Upper lobe of right lung (tissue), 1 donor: ENCODE measurements at regions not wholly inside any gene's neighbourhood (a gene's known extent, or its start where the extent isn't known, plus 50 kb on each side); places are given as distances from the start of the nearest gene placed in this dataset.
"Not testable (repeated sequence)": the region's sequence is repeated elsewhere in the genome, so short reads cannot be mapped to it uniquely, and the experiment has no call there.

Source experiments
- ATAC-seq: fragments of 200-7000 bp; cut with Tn5 transposase; one replicate; pipeline ENCODE4 v1.9.1; 2020; ENCODE audit warnings: mild to moderate bottlenecking, moderate library complexity
- DNase-seq: peaks from one replicate; pipeline ENCODE4 v3.0.0-alpha.2; 2020
- H3K27ac ChIP-seq: fragments of 200-600 bp; one replicate; pipeline ENCODE4 v1.8.0; 2022
- H3K27me3 ChIP-seq: fragments of 200-600 bp; one replicate; pipeline ENCODE4 v1.8.0; 2022; ENCODE audit warnings: mild to moderate bottlenecking
- H3K36me3 ChIP-seq: fragments of 200-600 bp; one replicate; pipeline ENCODE4 v1.8.0; 2022
- H3K4me1 ChIP-seq: fragments of 200-600 bp; one replicate; pipeline ENCODE4 v1.8.0; 2022
- H3K4me3 ChIP-seq: fragments of 200-600 bp; one replicate; pipeline ENCODE4 v1.8.0; 2022; ENCODE audit warnings: mild to moderate bottlenecking
- H3K9me3 ChIP-seq: fragments of 200-600 bp; one replicate; pipeline ENCODE4 v1.8.0; 2022
- CTCF ChIP-seq: fragments of 200-600 bp; IDR thresholded peaks from one replicate; pipeline ENCODE4 v1.8.0; 2022; ENCODE audit warnings: antibody characterized with exemption
- intact Hi-C: fragments of 100-400 bp; cut with DNase I; formaldehyde crosslinking; loops from one replicate; pipeline ENCODE4 v1.11.0; 2022
- donor health status: DM: no; HTN: yes; CAD: no; lungs with severe emphysema.

GRCh38 chr16:75821117-75821516, 94.8 kb upstream of the CPHXL start:
- ATAC-seq (no peak), DNase-seq (no peak)
- no peak for TF ChIP-seq CTCF
- no peaks in the 10 kb centered on the region for H3K4me1 ChIP-seq
- H3K27ac ChIP-seq = no peak overlapping the region
- no peaks in the 10 kb centered on the region for H3K9me3 ChIP-seq
- H3K4me3 ChIP-seq = no peak overlapping the region
- no peaks in the 10 kb centered on the region for H3K36me3 ChIP-seq
- no peaks in the 10 kb centered on the region for H3K27me3 ChIP-seq
- intact Hi-C loops = no loop called here

GRCh38 chr16:75825750-75826149, 99.5 kb upstream of the CPHXL start:
- ATAC-seq, H3K27ac ChIP-seq, H3K27me3 ChIP-seq, H3K36me3 ChIP-seq, H3K4me3 ChIP-seq, H3K4me1 ChIP-seq, intact Hi-C loops, DNase-seq, H3K9me3 ChIP-seq: not testable (repeated sequence)

- ATAC-seq, H3K9me3 ChIP-seq, H3K4me1 ChIP-seq, H3K27me3 ChIP-seq, H3K4me3 ChIP-seq, DNase-seq, H3K36me3 ChIP-seq, H3K27ac ChIP-seq, intact Hi-C loops: not testable (repeated sequence)
Measured at GRCh38 chr16:75827372-75828038, 101.2 kb upstream of the CPHXL start.

GRCh38 chr16:75833385-75833784, 107.1 kb upstream of the CPHXL start:
- H3K27me3 ChIP-seq, H3K4me3 ChIP-seq, H3K27ac ChIP-seq, H3K9me3 ChIP-seq, H3K4me1 ChIP-seq, ATAC-seq, H3K36me3 ChIP-seq, DNase-seq, intact Hi-C loops: not testable (repeated sequence)

- intact Hi-C loops = no loop called here
- ATAC-seq = no peak
- TF ChIP-seq CTCF = no peak
Measured at GRCh38 chr16:75836347-75837010, 110.2 kb upstream of the CPHXL start.

GRCh38 chr16:75837264-75837663, 111.0 kb upstream of the CPHXL start:
- Histone ChIP-seq H3K27ac (no peak overlapping the region), H3K9me3 (no peaks in the 10 kb centered on the region), H3K27me3 (no peaks in the 10 kb centered on the region), H3K4me1 (no peaks in the 10 kb centered on the region), H3K36me3 (no peaks in the 10 kb centered on the region), H3K4me3 (no peak overlapping the region)
- intact Hi-C loops = no loop called here
- no peak for TF ChIP-seq CTCF
- DNase-seq (no peak), ATAC-seq (no peak)

More at GRCh38 chr16:75836347-75837010, 110.2 kb upstream of the CPHXL start:
- no peak for DNase-seq
- no peaks in the 10 kb centered on the region for H3K36me3 ChIP-seq
- no peak overlapping the region for H3K27ac ChIP-seq
- no peaks in the 10 kb centered on the region for H3K9me3 ChIP-seq
- no peak overlapping the region for H3K4me3 ChIP-seq
- no peaks in the 10 kb centered on the region for H3K27me3 ChIP-seq
- no peaks in the 10 kb centered on the region for H3K4me1 ChIP-seq

GRCh38 chr16:75837681-75838080, 111.4 kb upstream of the CPHXL start:
- intact Hi-C loops = no loop called here
- H3K27ac ChIP-seq = no peak overlapping the region
- H3K9me3 ChIP-seq = no peaks in the 10 kb centered on the region
- DNase-seq = no peak
- no peaks in the 10 kb centered on the region for H3K27me3 ChIP-seq
- no peak overlapping the region for H3K4me3 ChIP-seq
- ATAC-seq = no peak
- TF ChIP-seq CTCF = no peak
- H3K4me1 ChIP-seq = no peaks in the 10 kb centered on the region
- H3K36me3 ChIP-seq = no peaks in the 10 kb centered on the region
